ENCODE measurements at regions not wholly inside any gene's neighbourhood (a gene's known extent, or its start where the extent isn't known, plus 50 kb on each side); places are given as distances from the start of the nearest gene placed in this dataset.
"Not testable (repeated sequence)": the region's sequence is repeated elsewhere in the genome, so short reads cannot be mapped to it uniquely, and the experiment has no call there.

DNA sequence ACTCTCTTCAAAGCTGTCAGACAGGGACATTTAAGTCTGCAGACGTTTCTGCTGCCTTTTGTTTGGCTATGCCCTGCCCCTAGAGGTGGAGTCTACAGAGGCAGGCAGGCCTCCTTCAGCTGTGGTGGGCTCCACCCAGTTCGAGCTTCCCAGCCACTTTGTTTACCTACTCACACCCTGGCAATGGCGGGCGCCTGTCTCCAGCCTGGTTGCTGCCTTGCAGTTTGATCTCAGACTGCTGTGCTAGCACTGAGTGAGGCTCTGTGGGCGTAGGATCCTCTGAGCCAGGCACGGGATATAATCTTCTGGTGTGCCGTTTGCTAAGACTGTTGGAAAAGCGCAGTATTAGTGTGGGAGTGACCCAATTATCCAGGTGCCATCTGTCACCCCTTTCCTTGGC, 499.8 kb upstream of the IZUMO3 start:
- not testable (repeated sequence) for DNase-seq (ENCODE audit: low read depth)

GRCh38 chr9:25029743-25030142, 484.0 kb upstream of the IZUMO3 start:
- DNase-seq (ENCODE audit: low read depth), result no peak

DNA sequence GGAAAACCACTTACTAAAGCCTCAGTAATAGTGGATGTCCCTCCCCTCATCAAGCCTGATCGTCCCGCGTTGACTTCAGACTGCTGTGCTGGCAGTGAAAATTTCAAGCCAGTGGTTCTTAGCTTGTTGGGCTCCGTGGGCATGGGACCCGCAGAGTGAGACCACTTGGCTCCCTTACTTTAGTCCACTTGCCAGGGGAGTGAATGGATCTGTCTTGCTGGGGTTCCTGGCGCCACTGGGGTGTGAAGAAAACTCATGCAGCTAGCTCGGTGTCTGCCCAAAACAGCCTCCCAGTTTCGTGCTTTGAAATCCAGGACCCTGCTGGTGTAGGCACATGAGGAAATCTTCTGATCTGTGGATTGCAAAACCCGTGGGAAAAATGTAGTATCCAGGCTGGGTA, 480.0 kb upstream of the IZUMO3 start:
- DNase-seq (ENCODE audit: low read depth), result no peak

- DNase-seq (ENCODE audit: low read depth), result no peak
Observed at GRCh38 chr9:25025156-25025555, 479.5 kb upstream of the IZUMO3 start.

GRCh38 chr9:25017779-25018178, 472.1 kb upstream of the IZUMO3 start:
- no peak for DNase-seq (ENCODE audit: low read depth)

- no peak for DNase-seq (ENCODE audit: low read depth)
Observed at GRCh38 chr9:25010027-25010662, 464.4 kb upstream of the IZUMO3 start.

GRCh38 chr9:25003686-25004085, 458.0 kb upstream of the IZUMO3 start:
- no peak for DNase-seq (ENCODE audit: low read depth)

- DNase-seq (ENCODE audit: low read depth), result no peak
Observed at GRCh38 chr9:24986331-24986730, 440.6 kb upstream of the IZUMO3 start.

- not testable (repeated sequence) for DNase-seq (ENCODE audit: low read depth)
Observed at GRCh38 chr9:24970780-24971179, 425.1 kb upstream of the IZUMO3 start.

DNA sequence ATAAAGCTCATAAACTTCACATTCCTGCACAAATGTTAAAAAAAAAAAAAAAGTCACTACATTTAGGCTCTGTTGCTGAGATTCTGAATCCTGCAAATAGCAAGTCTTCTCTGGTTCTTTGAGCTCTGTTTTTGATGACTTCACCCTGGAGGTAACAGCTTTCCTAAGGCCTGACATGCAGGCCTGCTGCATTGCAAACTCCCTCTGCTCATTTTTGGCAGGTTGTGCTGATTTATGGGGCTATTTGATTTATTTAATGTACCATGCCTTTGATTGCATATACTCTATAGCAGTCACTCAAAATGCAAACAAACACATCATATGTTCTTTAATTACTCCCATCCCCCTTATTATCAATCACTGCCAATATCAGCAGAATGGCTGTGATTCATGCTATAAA, 416.1 kb upstream of the IZUMO3 start:
- no peak for DNase-seq (ENCODE audit: low read depth)

GRCh38 chr9:24953070-24953469, 407.4 kb upstream of the IZUMO3 start:
- no peak for DNase-seq (ENCODE audit: low read depth)

DNA sequence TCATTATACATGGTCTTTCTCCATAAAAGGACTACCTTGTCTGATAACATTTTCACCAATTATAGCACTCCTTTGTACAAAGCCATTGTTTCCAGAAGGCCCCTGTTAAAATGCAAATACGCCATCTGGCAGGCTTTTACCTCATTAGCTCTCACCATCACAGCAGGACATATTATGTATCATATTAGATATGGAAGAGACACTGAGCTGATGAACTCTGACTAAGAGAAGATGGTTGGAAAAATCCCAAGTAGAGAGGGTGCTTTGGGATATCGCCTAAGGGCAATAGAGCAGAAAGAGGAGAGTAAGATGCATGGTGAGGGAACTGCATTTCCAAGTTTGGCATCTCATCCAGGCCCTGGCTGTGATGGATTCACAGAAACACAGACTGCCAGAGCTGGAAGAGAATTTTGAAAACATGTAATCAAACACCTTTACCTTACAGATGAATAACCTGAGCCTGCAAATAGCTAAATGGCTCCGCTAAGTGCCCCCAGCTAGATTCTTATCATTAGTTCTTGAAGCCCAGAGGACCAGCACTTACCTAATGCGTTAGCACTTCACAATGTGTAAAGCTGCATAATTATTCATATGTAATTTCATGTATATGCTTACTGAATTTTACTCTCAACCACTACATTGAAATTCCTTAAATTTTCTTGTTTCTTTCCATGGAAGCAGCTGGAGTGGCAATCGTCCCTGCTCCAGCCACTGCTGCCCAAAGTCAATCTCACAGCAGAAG, 393.6 kb upstream of the IZUMO3 start:
- DNase-seq (ENCODE audit: low read depth), result no peak

- DNase-seq (ENCODE audit: low read depth), result no peak
Observed at GRCh38 chr9:24936117-24936516, 390.4 kb upstream of the IZUMO3 start.

GRCh38 chr9:24932785-24933184, 387.1 kb upstream of the IZUMO3 start:
- no peak for DNase-seq (ENCODE audit: low read depth)

DNA sequence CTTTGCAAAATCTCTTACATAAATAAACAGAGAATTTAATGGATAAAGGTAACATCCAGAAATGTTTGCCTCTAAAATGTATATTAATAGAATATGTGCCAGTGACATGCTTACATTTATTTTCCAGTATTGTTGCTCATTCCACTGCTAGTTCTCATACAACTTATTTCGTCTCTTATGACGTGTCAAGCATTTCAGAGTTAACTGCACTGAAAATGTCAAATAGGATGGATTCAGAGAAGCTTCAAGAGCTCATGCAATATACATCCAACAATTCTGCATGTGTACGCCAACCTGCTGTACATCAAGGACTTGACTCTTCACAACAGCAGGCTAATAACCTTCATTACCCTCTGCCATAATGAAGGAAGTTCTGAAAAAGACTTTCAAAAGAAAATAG, 386.2 kb upstream of the IZUMO3 start:
- DNase-seq (ENCODE audit: low read depth), result no peak

DNA sequence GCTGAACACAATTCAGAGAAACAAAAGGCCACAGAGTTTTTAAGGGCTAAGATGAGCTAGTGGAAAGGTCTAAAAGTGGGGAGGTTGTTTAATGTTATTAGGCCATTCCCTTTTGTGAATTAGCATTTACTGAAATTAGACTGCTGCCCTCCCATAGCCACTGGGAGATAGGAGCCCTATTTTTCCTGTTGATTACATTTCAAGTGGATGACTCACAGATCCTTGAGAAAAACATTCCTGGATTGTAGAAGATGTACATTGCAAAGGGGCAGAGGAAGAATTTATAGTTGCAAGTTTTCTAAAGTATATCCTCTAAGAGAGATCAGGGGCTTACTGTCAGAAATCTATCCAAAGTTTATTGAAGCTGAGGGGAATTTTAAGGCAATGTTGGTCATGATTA, 367.1 kb upstream of the IZUMO3 start:
- DNase-seq (ENCODE audit: low read depth), result no peak

DNA sequence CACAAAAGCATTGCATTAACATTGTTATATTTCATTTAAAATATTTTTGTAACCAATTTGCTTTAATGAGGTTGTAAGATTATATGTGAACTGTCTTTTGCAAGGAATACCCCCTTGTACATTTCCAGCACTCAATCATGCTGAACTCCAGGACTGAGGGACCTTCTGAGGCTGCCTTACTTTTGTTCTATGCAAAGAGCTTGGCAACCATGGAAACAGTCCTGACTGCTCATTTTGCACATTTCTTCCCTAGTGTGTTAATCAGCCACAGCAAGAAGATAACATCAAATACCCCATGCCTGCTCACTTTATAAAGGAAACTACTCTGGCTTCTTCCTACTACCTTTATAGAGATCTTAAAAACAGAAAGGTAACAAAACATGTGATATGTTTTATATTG, 355.6 kb upstream of the IZUMO3 start:
- DNase-seq (ENCODE audit: low read depth), result no peak

DNA sequence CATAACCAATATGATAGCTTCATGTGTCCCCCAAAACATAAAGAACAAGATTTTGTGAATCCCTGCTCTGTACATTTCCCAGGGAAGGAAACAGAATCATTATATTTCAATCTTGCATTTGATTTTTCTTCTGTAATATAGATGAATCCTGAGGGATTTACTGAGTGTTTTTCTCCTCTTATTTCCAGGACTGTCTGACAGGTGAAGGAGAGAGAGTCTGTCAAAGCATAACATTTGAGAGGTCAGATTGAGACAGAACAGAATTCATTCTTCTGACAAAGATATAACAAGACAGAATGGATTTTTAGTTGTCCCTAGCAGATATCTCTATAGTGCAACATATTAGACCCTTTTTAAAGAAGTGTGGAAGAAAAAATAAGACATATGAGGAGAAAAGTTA, 354.5 kb upstream of the IZUMO3 start:
- no peak for DNase-seq (ENCODE audit: low read depth)

GRCh38 chr9:24899463-24899862, 353.8 kb upstream of the IZUMO3 start:
- no peak for DNase-seq (ENCODE audit: low read depth)

GRCh38 chr9:24897826-24898225, 352.1 kb upstream of the IZUMO3 start:
- DNase-seq (ENCODE audit: low read depth), result no peak

GRCh38 chr9:24881361-24881760, 335.7 kb upstream of the IZUMO3 start:
- no peak for DNase-seq (ENCODE audit: low read depth)

DNA sequence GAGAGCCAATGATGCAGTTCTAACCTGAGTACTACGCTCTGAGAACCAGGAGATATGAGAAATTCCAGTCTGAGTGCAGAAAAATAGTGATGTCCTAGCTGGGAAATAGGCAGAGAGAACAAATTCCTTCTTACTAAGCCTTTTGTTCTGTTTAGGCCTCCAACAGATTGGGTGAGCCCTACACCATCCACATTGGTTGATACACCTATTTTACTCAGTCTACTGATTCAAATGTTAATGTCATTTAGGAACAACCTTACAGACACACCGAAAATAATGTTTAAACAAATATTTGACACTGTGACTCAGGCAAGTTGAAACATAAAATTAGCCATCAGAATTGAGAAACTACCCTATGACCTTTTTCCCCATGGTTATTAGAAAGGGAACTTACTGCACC, 333.9 kb upstream of the IZUMO3 start:
- DNase-seq (ENCODE audit: low read depth), result no peak

- not testable (repeated sequence) for DNase-seq (ENCODE audit: low read depth)
Observed at GRCh38 chr9:24856601-24857000, 310.9 kb upstream of the IZUMO3 start.
